ENCODE measurements at regions not wholly inside any gene's neighbourhood (a gene's known extent, or its start where the extent isn't known, plus 50 kb on each side); places are given as distances from the start of the nearest gene placed in this dataset.
A peak's percentile ranks its signal among the peaks of the same experiment; 100 is the strongest.

GRCh38 chr3:152557302-152557999, 277.5 kb upstream of the P2RY1 start:
- TF ChIP-seq POLR2A (IDR thresholded peaks at IDR 0.05): no peak
- TF ChIP-seq EP300 (IDR thresholded peaks at IDR 0.05; ENCODE audit: low read depth): no peak
- no peak for TF ChIP-seq CTCF (IDR thresholded peaks at IDR 0.05)
- no peak for TF ChIP-seq POLR2AphosphoS5 (IDR thresholded peaks at IDR 0.05)
- intact Hi-C loops (cut with DNase I; ENCODE audit: low total_unique reads): no loop called here
- Histone ChIP-seq H3K36me3 (no peaks in the 10 kb centered on the region), H3K9me3 (no peaks in the 10 kb centered on the region), H3K27me3 (no peaks in the 10 kb centered on the region), H3K4me1 (peaks cover 0 to 11% (median 4%) of the 10 kb centered on the region in 4 donors), H3K4me3 (no peak overlapping the region), H3K27ac (peak overlapping the region; percentile 20 to 46 (median 34))
- WGBS, 2 donors (ENCODE audit: low coverage in 1 of 2): 43 to 48% methylated on average over 2 of the region's 2 CpGs
- no peak for DNase-seq
- in situ Hi-C loops (cut with MboI; ENCODE audit: low pct_ligation_motif_present in 1 of 4, low pct_unique_long_range_greater_than_20kb in 1 of 4, low sequenced_read_pairs in 3 of 4): no loop called here

- Histone ChIP-seq H3K9me3 (no peaks in the 10 kb centered on the region), H3K4me1 (peaks cover 0 to 11% (median 4%) of the 10 kb centered on the region in 4 donors), H3K4me3 (no peak overlapping the region), H3K27me3 (no peaks in the 10 kb centered on the region), H3K36me3 (no peaks in the 10 kb centered on the region), H3K27ac (no peak overlapping the region)
- no peak for TF ChIP-seq POLR2AphosphoS5 (IDR thresholded peaks at IDR 0.05)
- 75% methylated on average over 1 of the region's 1 CpG; no CpG with 5 or more reads in 1 of the 2 donors for WGBS, 2 donors (ENCODE audit: low coverage in 1 of 2)
- intact Hi-C loops (cut with DNase I; ENCODE audit: low total_unique reads): no loop called here
- in situ Hi-C loops (cut with MboI; ENCODE audit: low pct_ligation_motif_present in 1 of 4, low pct_unique_long_range_greater_than_20kb in 1 of 4, low sequenced_read_pairs in 3 of 4): no loop called here
- DNase-seq: no peak
Measured at GRCh38 chr3:152558386-152558785, 276.5 kb upstream of the P2RY1 start.

- H3K27ac ChIP-seq: no peak overlapping the region
- H3K4me1 ChIP-seq: peaks cover 0 to 11% (median 4%) of the 10 kb centered on the region in 4 donors
- intact Hi-C loops (cut with DNase I; ENCODE audit: low total_unique reads): no loop called here
- in situ Hi-C loops (cut with MboI; ENCODE audit: low pct_ligation_motif_present in 1 of 4, low pct_unique_long_range_greater_than_20kb in 1 of 4, low sequenced_read_pairs in 3 of 4): no loop called here
- TF ChIP-seq POLR2A (IDR thresholded peaks at IDR 0.05) (no peak), EP300 (IDR thresholded peaks at IDR 0.05; ENCODE audit: low read depth) (no peak), CTCF (IDR thresholded peaks at IDR 0.05) (no peak), POLR2AphosphoS5 (IDR thresholded peaks at IDR 0.05) (no peak)
- WGBS, 2 donors (ENCODE audit: low coverage in 1 of 2): 60 to 98% methylated on average over 1 to 18 of the region's 18 CpGs
- DNase-seq: no peak
- H3K36me3 ChIP-seq: no peaks in the 10 kb centered on the region
- no peaks in the 10 kb centered on the region for H3K27me3 ChIP-seq
- H3K9me3 ChIP-seq: no peaks in the 10 kb centered on the region
- H3K4me3 ChIP-seq: no peak overlapping the region
Measured at GRCh38 chr3:152559246-152559645, 275.7 kb upstream of the P2RY1 start.

GRCh38 chr3:152564459-152564858, 270.5 kb upstream of the P2RY1 start:
- intact Hi-C loops (cut with DNase I; ENCODE audit: low total_unique reads) (no loop called here), in situ Hi-C loops (cut with MboI; ENCODE audit: low pct_ligation_motif_present in 1 of 4, low pct_unique_long_range_greater_than_20kb in 1 of 4, low sequenced_read_pairs in 3 of 4) (no loop called here)
- Histone ChIP-seq H3K27me3 (no peaks in the 10 kb centered on the region), H3K4me3 (no peak overlapping the region), H3K9me3 (no peaks in the 10 kb centered on the region), H3K27ac (no peak overlapping the region), H3K36me3 (no peaks in the 10 kb centered on the region), H3K4me1 (no peaks in the 10 kb centered on the region)
- no peak for TF ChIP-seq CTCF (IDR thresholded peaks at IDR 0.05)
- WGBS, 2 donors (ENCODE audit: low coverage in 1 of 2): 85 to 91% methylated on average over 1 of the region's 1 CpG
- no peak for DNase-seq

Measured in transverse colon (tissue), 4 donors.